K562 (cell line): ENCODE measurements at regions not wholly inside any gene's neighbourhood (a gene's known extent, or its start where the extent isn't known, plus 50 kb on each side); places are given as distances from the start of the nearest gene placed in this dataset.

Experiments
- CEBPG ChIP-seq, 3 experiments: fragments of 200-800 bp in 1 of 3; sonication (Bioruptor generic) in 1 of 3; sonication (generic) in 1 of 3; formaldehyde crosslinking in 1 of 3; IDR thresholded peaks in 2 of 3; conservative IDR thresholded peaks in 1 of 3; 2 replicates each; pipeline versions ENCODE4 v1.6.1 to v1.8.0; 2016 to 2022; ENCODE audit warnings: missing compliant biosample characterization in 2 of 3, missing genetic modification characterization in 2 of 3, mild to moderate bottlenecking in 1 of 3, missing genetic modification reagents in 1 of 3
- CTBP1 ChIP-seq: fragments of 450-650 bp; IDR thresholded peaks from 2 replicates; pipeline ENCODE4 v1.6.1; 2016; ENCODE audit warnings: borderline replicate concordance
- EP400 ChIP-seq: fragments of 450-650 bp; IDR thresholded peaks from 2 replicates; pipeline ENCODE4 v1.6.1; 2017; ENCODE audit warnings: antibody characterized with exemption, mild to moderate bottlenecking, moderate library complexity
- FOXA1 ChIP-seq: fragments of 450-650 bp; IDR thresholded peaks from 2 replicates; pipeline ENCODE4 v1.6.1; 2016; ENCODE audit warnings: mild to moderate bottlenecking, borderline replicate concordance
- FOXP1 ChIP-seq: sonication (generic); formaldehyde crosslinking; IDR thresholded peaks from 2 replicates; pipeline ENCODE4 v1.8.0; 2022; ENCODE audit warnings: mild to moderate bottlenecking, missing genetic modification reagents
- ILK ChIP-seq: fragments of 450-650 bp; IDR thresholded peaks from 2 replicates; pipeline ENCODE4 v1.6.1; 2016; ENCODE audit warnings: missing genetic modification characterization, low read depth, mild to moderate bottlenecking, missing compliant biosample characterization, moderate library complexity, borderline replicate concordance
- JUN ChIP-seq, 2 experiments: sonication (generic) in 1 of 2; formaldehyde crosslinking in 1 of 2; IDR thresholded peaks; 2 replicates each; pipeline versions ENCODE4 v1.6.1 to v1.8.0; 2012 to 2022; ENCODE audit warnings: borderline replicate concordance in 2 of 2, mild to moderate bottlenecking in 2 of 2, improper control_type of control experiment in 1 of 2, low read depth in 1 of 2, low read length in 1 of 2, missing genetic modification reagents in 1 of 2
- KLF1 ChIP-seq: fragments of 450-650 bp; IDR thresholded peaks from 2 replicates; pipeline ENCODE4 v1.6.1; 2016; ENCODE audit warnings: missing genetic modification characterization, missing compliant biosample characterization
- PTRF ChIP-seq: fragments of 450-650 bp; IDR thresholded peaks from 2 replicates; pipeline ENCODE4 v1.6.1; 2016; ENCODE audit warnings: mild to moderate bottlenecking, missing genetic modification characterization, missing compliant biosample characterization
- RBM39 ChIP-seq: fragments of 200-400 bp; formaldehyde crosslinking; optimal IDR thresholded peaks from 2 replicates; pipeline ENCODE3; 2018; ENCODE audit warnings: low read depth, low read length
- RCOR1 ChIP-seq, 2 experiments: IDR thresholded peaks; 2 replicates each; pipeline ENCODE4 v1.6.1; 2012; ENCODE audit warnings: low read depth in 2 of 2, low read length in 2 of 2, borderline replicate concordance in 1 of 2, improper control_type of control experiment in 1 of 2
- SIN3B ChIP-seq: fragments of 450-650 bp; IDR thresholded peaks from 2 replicates; pipeline ENCODE4 v1.6.1; 2017; ENCODE audit warnings: low read depth, mild to moderate bottlenecking, moderate library complexity
- SMARCA4 ChIP-seq: fragments of 450-650 bp; IDR thresholded peaks from 2 replicates; pipeline ENCODE4 v1.6.1; 2016
- SMARCE1 ChIP-seq: fragments of 450-650 bp; IDR thresholded peaks from 2 replicates; pipeline ENCODE4 v1.7.1; 2016; ENCODE audit warnings: mild to moderate bottlenecking
- TAF15 ChIP-seq: fragments of 200-400 bp; formaldehyde crosslinking; IDR thresholded peaks from 2 replicates; pipeline ENCODE4 v1.6.1; 2017; ENCODE audit warnings: mild to moderate bottlenecking, low read depth, low read length, moderate library complexity
- XRCC3 ChIP-seq: fragments of 450-650 bp; IDR thresholded peaks from 2 replicates; pipeline ENCODE4 v1.6.1; 2017; ENCODE audit warnings: mild to moderate bottlenecking, moderate library complexity
- ZEB2 ChIP-seq: fragments of 450-650 bp; IDR thresholded peaks from 2 replicates; pipeline ENCODE4 v1.6.1; 2016
- ZNF507 ChIP-seq: conservative IDR thresholded peaks from 2 replicates; pipeline ENCODE4 v1.6.1; 2017; ENCODE audit warnings: missing genetic modification characterization, missing compliant biosample characterization
- ZNF57 ChIP-seq: fragments of 450-650 bp; formaldehyde crosslinking; IDR thresholded peaks from 2 replicates; pipeline ENCODE4 v1.4.0; 2020; ENCODE audit warnings: mild to moderate bottlenecking, moderate library complexity
- ZNF740 ChIP-seq, 3 experiments: fragments of 200-800 bp in 1 of 3; sonication (Bioruptor generic) in 1 of 3; sonication (generic) in 1 of 3; formaldehyde crosslinking in 1 of 3; IDR thresholded peaks; 2 replicates each; pipeline versions ENCODE4 v1.6.1 to v1.8.0; 2016 to 2022; ENCODE audit warnings: mild to moderate bottlenecking in 2 of 3, missing compliant biosample characterization in 2 of 3, missing genetic modification characterization in 2 of 3, missing genetic modification reagents in 1 of 3
- ZSCAN29 ChIP-seq: fragments of 450-650 bp; IDR thresholded peaks from 2 replicates; pipeline ENCODE4 v1.6.1; 2017
- TF ChIP-seq, protein P1 (sequence below): fragments of 450-650 bp; formaldehyde crosslinking; IDR thresholded peaks from 2 replicates; pipeline ENCODE4 v1.4.0; 2022; ENCODE audit warnings: mild to moderate bottlenecking, moderate library complexity
- TF ChIP-seq, protein P2 (sequence below): fragments of 250-450 bp; sonication (Bioruptor Pico); IDR thresholded peaks from 2 replicates; pipeline ENCODE4 v1.8.0; 2021; ENCODE audit warnings: mild to moderate bottlenecking, moderate library complexity

DNA sequence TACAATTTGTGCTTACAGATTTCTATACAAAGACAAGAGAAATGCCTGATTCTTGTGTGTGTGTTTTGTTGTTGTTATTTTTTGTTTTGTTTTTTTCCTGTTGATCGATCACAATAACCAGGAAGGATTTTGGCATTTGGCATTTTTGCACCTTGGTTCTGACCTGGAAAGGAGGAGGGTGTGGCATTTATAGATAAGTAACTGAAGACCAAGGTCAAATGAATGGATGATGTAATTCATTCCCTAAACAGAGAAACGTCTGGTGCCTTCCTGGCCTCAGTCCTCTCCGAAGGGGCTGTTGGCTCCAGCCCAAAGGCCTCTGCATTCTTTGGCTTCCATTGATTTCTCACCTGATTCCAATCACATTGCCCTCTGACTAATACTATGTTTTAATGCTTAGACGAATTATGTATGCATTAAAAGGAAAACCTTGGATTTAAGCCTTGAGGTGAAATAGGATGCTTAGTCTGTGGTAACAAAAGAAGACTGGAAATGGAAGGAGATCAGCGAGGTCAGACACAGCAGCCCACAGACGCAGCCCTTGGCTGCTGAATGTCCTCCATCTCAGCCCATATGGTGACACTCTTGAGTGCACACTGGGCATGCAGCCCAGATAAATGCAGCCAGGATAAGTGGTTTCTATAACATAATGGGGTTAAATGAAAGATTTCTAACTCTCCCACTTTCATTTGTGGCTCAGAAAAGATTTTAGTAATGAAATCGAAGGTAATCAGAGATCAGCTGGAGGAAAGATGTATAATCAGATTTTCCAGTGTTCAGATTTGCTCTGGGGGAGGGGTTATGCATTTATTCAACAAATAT, 60.5 kb upstream of the TRIM2 start (continued):
- TF ChIP-seq JUN (IDR thresholded peaks at IDR 0.05; ENCODE audit: borderline replicate concordance, low read depth, low read length) (peak; percentile 64), JUN (CRISPR knock-in tag; IDR thresholded peaks at IDR 0.05; ENCODE audit: borderline replicate concordance) (no peak), ZNF740 (CRISPR knock-in tag; IDR thresholded peaks at IDR 0.05) (no peak), ZNF740 (tag; IDR thresholded peaks at IDR 0.05) (no peak), SMARCE1 (0 out of 2 replicates have a peak, but pooled peaks have one; percentile 34), XRCC3 (no peak), ZNF507 (no peak), ZEB2 (peak; percentile 85), SIN3B (no peak), PTRF (tag) (no peak), FOXP1 (CRISPR knock-in tag) (no peak), SMARCA4 (peak; percentile 74), ZNF57 (no peak), TAF15 (no peak), ILK (tag) (no peak), EP400 (peak; percentile 38; the same call in 1 of the 2 replicates), ZSCAN29 (no peak), KLF1 (tag) (peak; percentile 46; the same call in 1 of the 2 replicates), CEBPG (CRISPR knock-in tag; IDR thresholded peaks at IDR 0.05) (peak; percentile 88), CEBPG (tag; conservative IDR thresholded peaks at IDR 0.05 in 1 of 2, IDR thresholded peaks at IDR 0.05 in 1 of 2) (peak; percentile 53 to 95; a peak in 3 of 4 replicates), FOXA1 (no peak), RBM39 (no peak), RCOR1 (IDR thresholded peaks at IDR 0.05; ENCODE audit: borderline replicate concordance in 1 of 2, low read depth in 2 of 2, low read length in 2 of 2) (peak in 1 of 2 experiments; percentile 32; a peak in 1 of 4 replicates), CTBP1 (peak; percentile 63; the same call in 1 of the 2 replicates)
- TF ChIP-seq, protein P1, sequence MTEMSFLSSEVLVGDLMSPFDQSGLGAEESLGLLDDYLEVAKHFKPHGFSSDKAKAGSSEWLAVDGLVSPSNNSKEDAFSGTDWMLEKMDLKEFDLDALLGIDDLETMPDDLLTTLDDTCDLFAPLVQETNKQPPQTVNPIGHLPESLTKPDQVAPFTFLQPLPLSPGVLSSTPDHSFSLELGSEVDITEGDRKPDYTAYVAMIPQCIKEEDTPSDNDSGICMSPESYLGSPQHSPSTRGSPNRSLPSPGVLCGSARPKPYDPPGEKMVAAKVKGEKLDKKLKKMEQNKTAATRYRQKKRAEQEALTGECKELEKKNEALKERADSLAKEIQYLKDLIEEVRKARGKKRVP: peak; percentile 75
- TF ChIP-seq, protein P2, sequence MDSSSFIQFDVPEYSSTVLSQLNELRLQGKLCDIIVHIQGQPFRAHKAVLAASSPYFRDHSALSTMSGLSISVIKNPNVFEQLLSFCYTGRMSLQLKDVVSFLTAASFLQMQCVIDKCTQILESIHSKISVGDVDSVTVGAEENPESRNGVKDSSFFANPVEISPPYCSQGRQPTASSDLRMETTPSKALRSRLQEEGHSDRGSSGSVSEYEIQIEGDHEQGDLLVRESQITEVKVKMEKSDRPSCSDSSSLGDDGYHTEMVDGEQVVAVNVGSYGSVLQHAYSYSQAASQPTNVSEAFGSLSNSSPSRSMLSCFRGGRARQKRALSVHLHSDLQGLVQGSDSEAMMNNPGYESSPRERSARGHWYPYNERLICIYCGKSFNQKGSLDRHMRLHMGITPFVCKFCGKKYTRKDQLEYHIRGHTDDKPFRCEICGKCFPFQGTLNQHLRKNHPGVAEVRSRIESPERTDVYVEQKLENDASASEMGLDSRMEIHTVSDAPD (CRISPR knock-in tag): no peak
